HCT116 (cell line): ENCODE measurements at regions not wholly inside any gene's neighbourhood (a gene's known extent, or its start where the extent isn't known, plus 50 kb on each side); places are given as distances from the start of the nearest gene placed in this dataset.

ENCODE experiments used
- CTCF ChIP-seq, 3 experiments: fragments of 200-600 bp in 1 of 3; sonication (generic) in 1 of 3; IDR thresholded peaks in 2 of 3; conservative IDR thresholded peaks in 1 of 3; 2 replicates each; pipeline ENCODE4 v1.5.1; 2012 to 2017; ENCODE audit warnings: low read depth in 2 of 3, low read length in 2 of 3, antibody characterized with exemption in 1 of 3, borderline replicate concordance in 1 of 3, control low read depth in 1 of 3, mild to moderate bottlenecking in 1 of 3, mixed read lengths in 1 of 3, mixed run types in 1 of 3, moderate library complexity in 1 of 3; ENCODE audit not compliant: insufficient read depth in 1 of 3
- EZH2 ChIP-seq: fragments of 200-600 bp; sonication (generic); IDR thresholded peaks from 2 replicates; pipeline ENCODE4 v1.6.1; 2017; ENCODE audit warnings: antibody characterized with exemption, mixed run types
- MAX ChIP-seq: IDR thresholded peaks from 2 replicates; pipeline ENCODE4 v1.6.1; 2012

GRCh38 chr5:17748941-17749340 is 114.7 kb downstream of the TAF11L14 start:
- TF ChIP-seq MAX: no peak
- no peak for TF ChIP-seq CTCF (IDR thresholded peaks at IDR 0.05 in 2 of 3, conservative IDR thresholded peaks at IDR 0.05 in 1 of 3; ENCODE audit: borderline replicate concordance in 1 of 3, insufficient read depth in 1 of 3, low read depth in 2 of 3, low read length in 2 of 3)
- TF ChIP-seq EZH2: no peak
